Neutrophil (primary cell): ENCODE measurements at regions not wholly inside any gene's neighbourhood (a gene's known extent, or its start where the extent isn't known, plus 50 kb on each side); places are given as distances from the start of the nearest gene placed in this dataset.

ENCODE experiments used
- H3K27ac ChIP-seq: fragments of 200-600 bp; sonication (generic); 2 replicates; pipeline ENCODE4 v1.5.1; 2016; ENCODE audit warnings: mild to moderate bottlenecking, moderate library complexity
- H3K27me3 ChIP-seq: fragments of 200-600 bp; sonication (generic); 2 replicates; pipeline ENCODE4 v1.6.0; 2016; ENCODE audit warnings: mild to moderate bottlenecking
- H3K36me3 ChIP-seq: fragments of 200-600 bp; sonication (generic); 2 replicates; pipeline ENCODE4 v1.5.1; 2017
- H3K4me1 ChIP-seq, 2 experiments: fragments of 200-600 bp in 1 of 2; sonication (generic) in 1 of 2; 1 replicate in 1 of 2; 2 replicates in 1 of 2; pipeline versions ENCODE4 v1.5.1 to v1.6.1; 2013 to 2016; ENCODE audit warnings: low read depth in 1 of 2, low read length in 1 of 2, mild to moderate bottlenecking in 1 of 2, moderate library complexity in 1 of 2; ENCODE audit not compliant: control insufficient read depth in 1 of 2, insufficient read depth in 1 of 2
- H3K4me3 ChIP-seq, 2 experiments: fragments of 200-600 bp in 1 of 2; sonication (generic) in 1 of 2; 1 replicate in 1 of 2; 2 replicates in 1 of 2; pipeline ENCODE4 v1.5.1; 2013 to 2016; ENCODE audit warnings: low read depth in 1 of 2, low read length in 1 of 2, mild to moderate bottlenecking in 1 of 2, moderate library complexity in 1 of 2
- H3K9me3 ChIP-seq: fragments of 200-600 bp; sonication (generic); 2 replicates; pipeline ENCODE4 v1.5.1; 2016
- TF ChIP-seq, protein P1 (sequence below): fragments of 200-600 bp; sonication (generic); IDR thresholded peaks from 2 replicates; pipeline ENCODE4 v1.5.1; 2016; ENCODE audit warnings: antibody characterized with exemption

GRCh38 chr2:88329815-88330603, 122.5 kb downstream of the FOXI3 start:
- no peaks in the 10 kb centered on the region for H3K9me3 ChIP-seq
- H3K36me3 ChIP-seq: no peaks in the 10 kb centered on the region
- H3K4me1 ChIP-seq: no peaks in the 10 kb centered on the region
- no peak overlapping the region for H3K27ac ChIP-seq
- no peak overlapping the region for H3K4me3 ChIP-seq
- H3K27me3 ChIP-seq: peaks cover 53% of the 10 kb centered on the region
- TF ChIP-seq, protein P1, sequence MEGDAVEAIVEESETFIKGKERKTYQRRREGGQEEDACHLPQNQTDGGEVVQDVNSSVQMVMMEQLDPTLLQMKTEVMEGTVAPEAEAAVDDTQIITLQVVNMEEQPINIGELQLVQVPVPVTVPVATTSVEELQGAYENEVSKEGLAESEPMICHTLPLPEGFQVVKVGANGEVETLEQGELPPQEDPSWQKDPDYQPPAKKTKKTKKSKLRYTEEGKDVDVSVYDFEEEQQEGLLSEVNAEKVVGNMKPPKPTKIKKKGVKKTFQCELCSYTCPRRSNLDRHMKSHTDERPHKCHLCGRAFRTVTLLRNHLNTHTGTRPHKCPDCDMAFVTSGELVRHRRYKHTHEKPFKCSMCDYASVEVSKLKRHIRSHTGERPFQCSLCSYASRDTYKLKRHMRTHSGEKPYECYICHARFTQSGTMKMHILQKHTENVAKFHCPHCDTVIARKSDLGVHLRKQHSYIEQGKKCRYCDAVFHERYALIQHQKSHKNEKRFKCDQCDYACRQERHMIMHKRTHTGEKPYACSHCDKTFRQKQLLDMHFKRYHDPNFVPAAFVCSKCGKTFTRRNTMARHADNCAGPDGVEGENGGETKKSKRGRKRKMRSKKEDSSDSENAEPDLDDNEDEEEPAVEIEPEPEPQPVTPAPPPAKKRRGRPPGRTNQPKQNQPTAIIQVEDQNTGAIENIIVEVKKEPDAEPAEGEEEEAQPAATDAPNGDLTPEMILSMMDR: no peak

GRCh38 chr2:88321449-88322248, 130.8 kb downstream of the FOXI3 start:
- Histone ChIP-seq H3K27me3 (peaks cover 14% of the 10 kb centered on the region), H3K4me3 (no peak overlapping the region), H3K4me1 (no peaks in the 10 kb centered on the region), H3K27ac (no peak overlapping the region), H3K9me3 (no peaks in the 10 kb centered on the region), H3K36me3 (no peaks in the 10 kb centered on the region)
- TF ChIP-seq, protein P1: no peak

- H3K27ac ChIP-seq: no peak overlapping the region
- no peaks in the 10 kb centered on the region for H3K36me3 ChIP-seq
- TF ChIP-seq, protein P1: no peak
- H3K27me3 ChIP-seq: peaks cover 8% of the 10 kb centered on the region
- no peaks in the 10 kb centered on the region for H3K4me1 ChIP-seq
- no peaks in the 10 kb centered on the region for H3K9me3 ChIP-seq
- no peak overlapping the region for H3K4me3 ChIP-seq
Observed at GRCh38 chr2:88320076-88320773, 132.3 kb downstream of the FOXI3 start.

GRCh38 chr2:88318956-88319330, 133.6 kb downstream of the FOXI3 start:
- Histone ChIP-seq H3K9me3 (no peaks in the 10 kb centered on the region), H3K4me3 (no peak overlapping the region), H3K36me3 (no peaks in the 10 kb centered on the region), H3K4me1 (no peaks in the 10 kb centered on the region), H3K27me3 (peaks cover 7% of the 10 kb centered on the region), H3K27ac (no peak overlapping the region)
- TF ChIP-seq, protein P1: no peak

DNA sequence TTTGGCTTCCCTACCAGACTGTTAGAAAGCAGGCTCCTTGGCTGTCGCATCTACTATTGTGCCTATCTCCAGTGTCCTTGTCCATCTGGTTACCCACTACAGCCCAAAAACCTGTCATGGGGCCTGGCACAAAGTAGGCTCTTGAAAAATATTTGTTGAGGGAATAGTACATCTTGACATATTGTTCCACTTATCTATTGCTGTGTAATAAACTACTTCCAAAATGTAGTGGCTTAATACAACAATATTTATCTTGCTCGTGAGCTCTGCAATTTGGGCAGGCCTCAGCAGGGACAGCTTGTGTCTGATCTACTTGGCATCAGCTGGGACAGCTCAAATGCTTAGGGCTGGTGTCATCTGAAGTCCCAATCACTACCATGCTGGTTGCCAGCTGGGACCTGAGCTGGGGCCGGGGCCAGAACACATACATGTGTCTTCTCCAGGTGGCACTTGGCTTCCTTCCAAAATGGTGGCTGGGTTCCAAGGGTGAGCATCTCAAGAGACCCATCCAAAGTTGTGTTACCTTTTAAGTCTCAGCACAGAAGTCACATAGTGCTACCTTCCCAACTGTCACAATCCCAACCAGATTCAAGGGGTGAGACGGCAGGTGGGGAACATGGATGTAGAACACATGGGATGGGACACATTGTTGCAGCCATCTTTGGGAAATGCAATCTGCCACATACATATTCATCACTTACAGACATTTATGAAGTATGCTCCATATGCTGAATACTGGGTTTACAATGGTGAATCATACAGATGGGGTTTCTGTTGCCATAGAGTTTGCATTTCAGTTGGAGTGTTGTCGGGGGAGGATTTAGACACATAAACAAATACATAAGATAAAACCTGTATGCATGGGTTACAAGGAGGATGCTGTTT, 134.2 kb downstream of the FOXI3 start:
- TF ChIP-seq, protein P1: no peak
- Histone ChIP-seq H3K9me3 (no peaks in the 10 kb centered on the region), H3K4me3 (no peak overlapping the region), H3K27ac (no peak overlapping the region), H3K36me3 (no peaks in the 10 kb centered on the region), H3K27me3 (peaks cover 2% of the 10 kb centered on the region), H3K4me1 (no peaks in the 10 kb centered on the region)
